Vagina (tissue), 2 donors: ENCODE measurements at regions not wholly inside any gene's neighbourhood (a gene's known extent, or its start where the extent isn't known, plus 50 kb on each side); places are given as distances from the start of the nearest gene placed in this dataset.

Experiments
- POLR2A ChIP-seq, 2 donors: fragments of 450-650 bp; IDR thresholded peaks; one replicate each; pipeline ENCODE4 v1.6.1; 2017; ENCODE audit warnings: antibody characterized with exemption in 2 of 2, mild to moderate bottlenecking in 2 of 2, moderate library complexity in 2 of 2
- TF ChIP-seq, protein P1 (sequence below), 3 experiments: fragments of 450-650 bp in 2 of 3; fragments of 200-600 bp in 1 of 3; sonication (generic) in 1 of 3; IDR thresholded peaks; one replicate each; pipeline ENCODE4 v1.5.1; 2017 to 2019; ENCODE audit warnings: antibody characterized with exemption in 3 of 3, mild to moderate bottlenecking in 2 of 3, moderate library complexity in 2 of 3

DNA sequence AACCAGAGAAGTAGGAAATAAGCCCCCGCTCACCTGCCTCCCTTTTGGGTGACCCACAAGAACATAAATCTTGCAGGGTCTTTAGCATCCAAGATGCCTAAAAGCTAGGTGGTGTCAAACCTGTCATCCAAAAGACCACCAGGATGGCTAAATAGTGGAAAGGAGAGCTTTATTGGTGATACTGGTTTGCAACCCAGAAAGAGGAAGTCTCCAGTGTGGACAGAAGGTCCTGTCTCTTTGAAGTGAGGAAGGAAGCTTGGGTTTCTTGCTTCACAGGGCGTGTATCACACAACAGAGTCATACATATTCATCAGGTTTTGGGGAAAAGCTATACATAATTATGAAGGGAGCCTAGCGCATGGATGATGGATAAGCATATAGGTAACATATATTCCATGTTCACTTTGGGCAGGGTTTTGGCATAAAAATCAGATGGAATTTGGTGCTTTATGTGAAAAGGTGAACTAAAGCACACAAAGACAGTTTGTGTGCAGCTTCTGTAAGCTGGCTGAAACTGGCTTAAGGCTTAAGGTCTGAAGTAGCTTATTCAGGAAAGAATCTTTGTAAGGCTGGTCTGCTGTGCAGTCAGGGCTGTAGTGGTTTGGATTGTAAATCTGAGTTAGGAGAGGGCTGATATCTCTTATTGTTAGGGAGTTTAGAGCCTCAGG is 68.4 kb upstream of the EPCAM start:
- TF ChIP-seq POLR2A (IDR thresholded peaks at IDR 0.05), result no peak
- TF ChIP-seq, protein P1, sequence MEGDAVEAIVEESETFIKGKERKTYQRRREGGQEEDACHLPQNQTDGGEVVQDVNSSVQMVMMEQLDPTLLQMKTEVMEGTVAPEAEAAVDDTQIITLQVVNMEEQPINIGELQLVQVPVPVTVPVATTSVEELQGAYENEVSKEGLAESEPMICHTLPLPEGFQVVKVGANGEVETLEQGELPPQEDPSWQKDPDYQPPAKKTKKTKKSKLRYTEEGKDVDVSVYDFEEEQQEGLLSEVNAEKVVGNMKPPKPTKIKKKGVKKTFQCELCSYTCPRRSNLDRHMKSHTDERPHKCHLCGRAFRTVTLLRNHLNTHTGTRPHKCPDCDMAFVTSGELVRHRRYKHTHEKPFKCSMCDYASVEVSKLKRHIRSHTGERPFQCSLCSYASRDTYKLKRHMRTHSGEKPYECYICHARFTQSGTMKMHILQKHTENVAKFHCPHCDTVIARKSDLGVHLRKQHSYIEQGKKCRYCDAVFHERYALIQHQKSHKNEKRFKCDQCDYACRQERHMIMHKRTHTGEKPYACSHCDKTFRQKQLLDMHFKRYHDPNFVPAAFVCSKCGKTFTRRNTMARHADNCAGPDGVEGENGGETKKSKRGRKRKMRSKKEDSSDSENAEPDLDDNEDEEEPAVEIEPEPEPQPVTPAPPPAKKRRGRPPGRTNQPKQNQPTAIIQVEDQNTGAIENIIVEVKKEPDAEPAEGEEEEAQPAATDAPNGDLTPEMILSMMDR (IDR thresholded peaks at IDR 0.05), result no peak
